Kidney (tissue), 13 donors: ENCODE measurements at regions not wholly inside any gene's neighbourhood (a gene's known extent, or its start where the extent isn't known, plus 50 kb on each side); places are given as distances from the start of the nearest gene placed in this dataset.

Experiments used
- DNase-seq, 5 donors: peaks; one replicate each; pipeline ENCODE4 v3.0.0-alpha.2; 2013 to 2020
- FAIRE-seq: peaks from 2 replicates; lab custom pipeline; 2012; peaks lifted over from hg19 to GRCh38; lab: Jason Lieb, UNC
- H3K27ac ChIP-seq, 2 donors: one replicate each; pipeline ENCODE4 v1.7.0; 2013; ENCODE audit warnings: low read depth in 2 of 2, low read length in 2 of 2, inconsistent platforms in 1 of 2
- H3K27me3 ChIP-seq: one replicate; pipeline ENCODE4 v1.7.1; 2013; ENCODE audit warnings: low read length, inconsistent platforms; ENCODE audit not compliant: control insufficient read depth, insufficient read depth
- H3K36me3 ChIP-seq, 3 donors: one replicate each; pipeline versions ENCODE4 v1.7.0 to v1.7.1; 2013; ENCODE audit warnings: low read length in 3 of 3, control low read depth in 1 of 3, inconsistent platforms in 1 of 3; ENCODE audit not compliant: insufficient read depth in 3 of 3, control insufficient read depth in 2 of 3
- H3K4me1 ChIP-seq, 3 donors: one replicate each; pipeline versions ENCODE4 v1.7.0 to v1.7.1; 2013; ENCODE audit warnings: low read length in 3 of 3, inconsistent platforms in 1 of 3, low read depth in 1 of 3; ENCODE audit not compliant: control insufficient read depth in 2 of 3, insufficient read depth in 2 of 3
- H3K4me3 ChIP-seq, 3 donors: one replicate each; pipeline versions ENCODE4 v1.7.0 to v1.8.1; 2013; ENCODE audit warnings: low read length in 3 of 3, control low read depth in 1 of 3, inconsistent platforms in 1 of 3
- H3K9ac ChIP-seq, 3 donors: one replicate each; pipeline versions ENCODE4 v1.7.0 to v1.7.1; 2013; ENCODE audit warnings: low read length in 3 of 3, control low read depth in 1 of 3, inconsistent platforms in 1 of 3
- H3K9me3 ChIP-seq, 3 donors: one replicate each; pipeline versions ENCODE4 v1.7.0 to v1.7.1; 2013; ENCODE audit warnings: low read length in 3 of 3, control low read depth in 1 of 3, inconsistent platforms in 1 of 3; ENCODE audit not compliant: control insufficient read depth in 2 of 3, insufficient read depth in 1 of 3
- CTCF ChIP-seq: IDR thresholded peaks from 3 replicates; pipeline ENCODE4 v1.5.1; 2012; ENCODE audit warnings: mild to moderate bottlenecking, moderate library complexity, borderline replicate concordance; ENCODE audit not compliant: insufficient read depth; ENCODE audit errors: extremely low read depth
- intact Hi-C: fragments of 100-400 bp; cut with DNase I; formaldehyde crosslinking; loops from one replicate; pipeline ENCODE4 v1.11.1; 2022
- donor health status: control.
- donor health status: control.
- donor health status: control.
- donor health status: control.
- donor health status: control.
- donor health status: DM: yes; HTN: yes; CAD: no.
- donor health status: Normal renal cell carcinoma (clear cell type).

- no peaks in the 10 kb centered on the region for H3K4me1 ChIP-seq
- H3K9ac ChIP-seq: no peak overlapping the region
- H3K27me3 ChIP-seq: no peaks in the 10 kb centered on the region
- intact Hi-C loops: no loop called here
- no peak for TF ChIP-seq CTCF
- no peaks in the 10 kb centered on the region for H3K9me3 ChIP-seq
- H3K36me3 ChIP-seq: no peaks in the 10 kb centered on the region
- FAIRE-seq (no peak), DNase-seq (no peak)
- no peak overlapping the region for H3K27ac ChIP-seq
- no peak overlapping the region for H3K4me3 ChIP-seq
These were observed 239.0 kb upstream of the KLHL29 start for GRCh38 chr2:23146011-23146410.

- no peak overlapping the region for H3K9ac ChIP-seq
- FAIRE-seq (no peak), DNase-seq (no peak)
These were observed 236.6 kb upstream of the KLHL29 start for GRCh38 chr2:23148342-23148741.

GRCh38 chr2:23149777-23150176, 235.2 kb upstream of the KLHL29 start:
- Histone ChIP-seq H3K27ac (no peak overlapping the region), H3K9ac (no peak overlapping the region), H3K4me1 (no peaks in the 10 kb centered on the region), H3K4me3 (no peak overlapping the region), H3K9me3 (no peaks in the 10 kb centered on the region), H3K27me3 (no peaks in the 10 kb centered on the region), H3K36me3 (no peaks in the 10 kb centered on the region)
- no peak for TF ChIP-seq CTCF
- DNase-seq (no peak), FAIRE-seq (no peak)
- intact Hi-C loops: no loop called here

More at GRCh38 chr2:23148342-23148741, 236.6 kb upstream of the KLHL29 start:
- intact Hi-C loops: no loop called here
- Histone ChIP-seq H3K9me3 (no peaks in the 10 kb centered on the region), H3K36me3 (no peaks in the 10 kb centered on the region), H3K27me3 (no peaks in the 10 kb centered on the region), H3K27ac (no peak overlapping the region), H3K4me1 (no peaks in the 10 kb centered on the region), H3K4me3 (no peak overlapping the region)
- no peak for TF ChIP-seq CTCF

- intact Hi-C loops: no loop called here
- FAIRE-seq: no peak
- H3K9ac ChIP-seq: no peak overlapping the region
- H3K27me3 ChIP-seq: no peaks in the 10 kb centered on the region
- no peak overlapping the region for H3K27ac ChIP-seq
- H3K4me3 ChIP-seq: no peak overlapping the region
- no peaks in the 10 kb centered on the region for H3K9me3 ChIP-seq
- H3K36me3 ChIP-seq: no peaks in the 10 kb centered on the region
- DNase-seq: no peak
- H3K4me1 ChIP-seq: no peaks in the 10 kb centered on the region
- TF ChIP-seq CTCF: no peak
These were observed 231.5 kb upstream of the KLHL29 start for GRCh38 chr2:23153484-23153883.
